HEK293T (cell line): ENCODE measurements at regions not wholly inside any gene's neighbourhood (a gene's known extent, or its start where the extent isn't known, plus 50 kb on each side); places are given as distances from the start of the nearest gene placed in this dataset.

ENCODE experiments used
- CTCF ChIA-PET: fragments of 350-600 bp; formaldehyde crosslinking; extraction: SDS; loops from one replicate; lab custom pipeline; 2021; ENCODE audit warnings: antibody characterized with exemption, inconsistent platforms; lab: Yijun Ruan, JAX
- POLR2A ChIA-PET: fragments of 350-600 bp; formaldehyde crosslinking; extraction: SDS; loops from one replicate; lab custom pipeline; 2020; ENCODE audit warnings: antibody characterized with exemption, inconsistent platforms; lab: Yijun Ruan, JAX
- DNase-seq: peaks from one replicate; pipeline ENCODE4 v3.0.0; 2012; ENCODE audit warnings: mixed read lengths; ENCODE audit errors: extremely low spot score
- ARNT ChIP-seq: fragments of 450-650 bp; IDR thresholded peaks from 2 replicates; pipeline ENCODE4 v1.6.1; 2017; ENCODE audit warnings: mild to moderate bottlenecking
- BHLHE40 ChIP-seq: fragments of 450-650 bp; IDR thresholded peaks from 2 replicates; pipeline ENCODE4 v1.6.1; 2016; ENCODE audit warnings: mild to moderate bottlenecking, moderate library complexity, borderline replicate concordance
- CTBP1 ChIP-seq: fragments of 450-650 bp; IDR thresholded peaks from 2 replicates; pipeline ENCODE4 v1.6.1; 2016; ENCODE audit warnings: borderline replicate concordance
- ELF4 ChIP-seq: fragments of 450-650 bp; IDR thresholded peaks from 2 replicates; pipeline ENCODE4 v1.6.1; 2017; ENCODE audit warnings: antibody characterized with exemption
- FOXA1 ChIP-seq: fragments of 450-650 bp; IDR thresholded peaks from 2 replicates; pipeline ENCODE4 v1.6.1; 2016; ENCODE audit warnings: mild to moderate bottlenecking
- FOXK2 ChIP-seq: fragments of 450-650 bp; IDR thresholded peaks from 2 replicates; pipeline ENCODE4 v1.6.1; 2016; ENCODE audit warnings: mild to moderate bottlenecking
- FOXM1 ChIP-seq: fragments of 450-650 bp; IDR thresholded peaks from 2 replicates; pipeline ENCODE4 v1.6.1; 2017; ENCODE audit warnings: mild to moderate bottlenecking, borderline replicate concordance
- HDGF ChIP-seq: fragments of 450-650 bp; IDR thresholded peaks from 2 replicates; pipeline ENCODE4 v1.6.1; 2017; ENCODE audit warnings: antibody characterized with exemption, borderline replicate concordance
- L3MBTL2 ChIP-seq: fragments of 450-650 bp; conservative IDR thresholded peaks from 2 replicates; pipeline ENCODE4 v1.6.1; 2016; ENCODE audit warnings: mild to moderate bottlenecking
- LEF1 ChIP-seq: fragments of 450-650 bp; IDR thresholded peaks from 2 replicates; pipeline ENCODE4 v1.6.1; 2017; ENCODE audit warnings: mild to moderate bottlenecking, borderline replicate concordance
- NFRKB ChIP-seq: fragments of 450-650 bp; IDR thresholded peaks from 2 replicates; pipeline ENCODE4 v1.6.1; 2016; ENCODE audit warnings: mild to moderate bottlenecking, moderate library complexity
- PKNOX1 ChIP-seq: fragments of 450-650 bp; IDR thresholded peaks from 2 replicates; pipeline ENCODE4 v1.6.1; 2016
- SP1 ChIP-seq: fragments of 450-650 bp; IDR thresholded peaks from 2 replicates; pipeline ENCODE4 v1.6.1; 2017
- SUZ12 ChIP-seq: fragments of 450-650 bp; IDR thresholded peaks from 2 replicates; pipeline ENCODE4 v1.6.1; 2016; ENCODE audit warnings: mild to moderate bottlenecking
- TARDBP ChIP-seq: fragments of 450-650 bp; IDR thresholded peaks from 2 replicates; pipeline ENCODE4 v1.6.1; 2016
- ZNF384 ChIP-seq: fragments of 450-650 bp; IDR thresholded peaks from 2 replicates; pipeline ENCODE4 v1.6.1; 2016

- no peak for DNase-seq
- TF ChIP-seq SUZ12 (no peak), ARNT (no peak), PKNOX1 (no peak), CTBP1 (no peak), SP1 (no peak), TARDBP (no peak), ELF4 (no peak), BHLHE40 (no peak), ZNF384 (no peak), FOXM1 (no peak), HDGF (no peak)
- CTCF ChIA-PET, result no interaction called here
- POLR2A ChIA-PET, result no interaction called here
These were observed 161.3 kb downstream of the IPMK start for GRCh38 chr10:58106211-58107035.

GRCh38 chr10:58104351-58104751 lies 163.3 kb downstream of the IPMK start:
- TF ChIP-seq HDGF (no peak), TARDBP (no peak), BHLHE40 (no peak), NFRKB (no peak), FOXM1 (no peak)
- no peak for DNase-seq
- POLR2A ChIA-PET, result no interaction called here
- CTCF ChIA-PET, result no interaction called here

- no peak for DNase-seq
- no peak for TF ChIP-seq HDGF
- TF ChIP-seq PKNOX1, result no peak
- CTCF ChIA-PET, result no interaction called here
- POLR2A ChIA-PET, result no interaction called here
These were observed 164.8 kb downstream of the IPMK start for GRCh38 chr10:58102897-58103296.

- TF ChIP-seq SP1 (no peak), CTBP1 (no peak), FOXM1 (no peak), FOXA1 (no peak), PKNOX1 (no peak), HDGF (no peak), NFRKB (no peak), SUZ12 (no peak), ELF4 (no peak), ZNF384 (no peak), L3MBTL2 (no peak), ARNT (no peak), BHLHE40 (no peak), FOXK2 (no peak), TARDBP (no peak), LEF1 (no peak)
- ChIA-PET POLR2A (no interaction called here), CTCF (no interaction called here)
- no peak for DNase-seq
These were observed 166.0 kb downstream of the IPMK start for GRCh38 chr10:58101682-58102081.

GRCh38 chr10:58094985-58095718 lies 172.5 kb downstream of the IPMK start:
- TF ChIP-seq NFRKB (no peak), HDGF (no peak), BHLHE40 (no peak), ELF4 (no peak), FOXA1 (no peak), SUZ12 (no peak), SP1 (no peak), ARNT (no peak), ZNF384 (no peak), CTBP1 (no peak), FOXK2 (no peak)
- no peak for DNase-seq
- ChIA-PET POLR2A (no interaction called here), CTCF (no interaction called here)

- CTCF ChIA-PET, result no interaction called here
- no peak for DNase-seq
- POLR2A ChIA-PET, result no interaction called here
- TF ChIP-seq ARNT, result no peak
- TF ChIP-seq FOXA1, result no peak
- TF ChIP-seq SP1, result no peak
- no peak for TF ChIP-seq SUZ12
- TF ChIP-seq ELF4, result no peak
- TF ChIP-seq LEF1, result no peak
- TF ChIP-seq BHLHE40, result no peak
- no peak for TF ChIP-seq L3MBTL2
- TF ChIP-seq FOXK2, result no peak
- no peak for TF ChIP-seq FOXM1
- no peak for TF ChIP-seq CTBP1
- no peak for TF ChIP-seq ZNF384
These were observed 175.8 kb downstream of the IPMK start for GRCh38 chr10:58091886-58092285.
